ENCODE measurements at regions not wholly inside any gene's neighbourhood (a gene's known extent, or its start where the extent isn't known, plus 50 kb on each side); places are given as distances from the start of the nearest gene placed in this dataset.
"Not testable (repeated sequence)": the region's sequence is repeated elsewhere in the genome, so short reads cannot be mapped to it uniquely, and the experiment has no call there.

DNA sequence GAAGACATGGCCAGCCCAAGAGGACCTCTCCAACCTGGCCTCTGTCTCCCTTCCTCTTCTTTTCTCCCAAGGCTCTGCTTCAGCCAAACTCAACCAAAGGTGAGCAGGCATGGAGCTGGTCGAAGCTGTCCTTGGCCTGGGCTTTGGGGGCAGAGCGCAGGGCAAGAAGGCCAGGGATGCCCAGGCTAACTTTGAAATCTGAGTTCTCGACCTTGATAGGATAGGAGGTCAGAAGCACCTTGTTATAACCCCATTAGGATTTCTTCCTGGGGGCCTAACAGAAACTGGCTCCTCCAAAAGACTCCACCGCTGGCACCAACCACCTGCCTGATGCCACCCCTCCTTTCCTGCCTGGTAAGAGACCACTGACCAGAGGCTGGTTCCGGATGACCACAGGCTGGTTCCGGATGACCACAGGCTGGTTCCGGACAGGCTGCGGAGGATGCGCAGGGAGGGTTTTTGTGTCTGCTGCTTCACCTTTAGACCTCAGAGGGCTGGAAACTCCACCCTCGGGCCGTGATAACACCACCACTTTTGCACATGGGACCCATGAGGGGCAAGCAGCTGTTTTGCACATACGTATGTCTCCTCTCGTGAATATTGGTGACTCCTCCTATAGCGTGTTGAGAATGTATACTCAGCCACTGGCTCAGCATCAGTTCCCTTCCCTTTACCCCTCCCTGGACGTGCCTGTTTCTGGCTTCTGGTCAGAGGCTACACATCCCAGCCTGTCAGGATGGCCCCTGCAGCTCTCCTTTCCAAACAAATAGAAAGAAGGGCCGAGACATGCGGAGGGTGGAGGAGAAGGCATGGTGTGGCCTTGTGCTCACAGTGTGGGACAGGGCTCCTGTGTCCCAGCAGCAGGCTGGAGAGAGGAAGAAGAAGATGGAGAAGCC is 140.1 kb downstream of the DNAJB6 start:
- peaks cover 6% of the 10 kb centered on the region for H3K9me3 Mint-ChIP-seq
- no peak overlapping the region for H3K27ac Mint-ChIP-seq
- DNase-seq (ENCODE audit: low spot score) (no peak), ATAC-seq (no peak)
- H3K4me3 Mint-ChIP-seq, result no peak overlapping the region
- peaks cover 2 to 8% of the 10 kb centered on the region in 2 donors for H3K4me1 Mint-ChIP-seq (ENCODE audit: low read depth in 2 of 2)
- peaks cover 8 to 15% of the 10 kb centered on the region in 2 donors for H3K27me3 Mint-ChIP-seq
- H3K36me3 Mint-ChIP-seq, result peaks cover 15% of the 10 kb centered on the region

DNA sequence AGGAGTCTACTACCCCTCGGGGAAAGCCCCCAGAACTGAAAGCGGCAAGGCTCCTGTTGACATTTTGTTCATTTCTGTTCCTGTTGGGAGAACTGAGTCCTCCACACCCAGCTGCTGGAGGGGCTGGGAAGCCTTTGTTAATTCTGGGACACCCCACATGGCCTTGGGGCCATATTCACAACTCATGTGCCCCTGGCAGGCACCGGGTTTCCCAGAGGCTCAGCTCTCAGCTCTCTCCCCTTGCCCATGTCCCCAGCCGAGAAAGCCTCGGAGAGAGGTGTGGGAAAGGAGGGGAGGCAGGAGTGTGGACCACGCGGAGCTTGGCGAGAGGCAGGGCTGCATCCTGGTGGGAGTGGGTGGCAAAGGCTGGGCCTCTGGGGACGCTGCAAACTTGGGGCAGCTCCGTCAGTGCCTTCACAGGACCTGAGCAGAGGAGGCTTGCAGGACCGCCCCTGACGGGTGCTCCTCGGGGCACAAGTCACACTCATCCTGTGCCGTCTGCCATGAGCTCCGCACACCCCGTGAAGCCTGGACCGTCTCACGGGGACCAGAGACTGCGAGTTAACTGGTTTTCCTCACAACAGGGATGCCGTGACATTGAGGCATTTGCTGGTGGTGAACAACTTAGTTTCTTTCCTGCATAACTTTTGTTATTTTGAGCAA is 140.9 kb downstream of the DNAJB6 start:
- no peak overlapping the region for H3K27ac Mint-ChIP-seq
- H3K9me3 Mint-ChIP-seq, result peaks cover 6% of the 10 kb centered on the region
- DNase-seq (ENCODE audit: low spot score) (no peak), ATAC-seq (peak in 1 of 2 donors; percentile 48)
- peaks cover 14% of the 10 kb centered on the region for H3K36me3 Mint-ChIP-seq
- H3K4me1 Mint-ChIP-seq (ENCODE audit: low read depth in 2 of 2), result peaks cover 0 to 8% of the 10 kb centered on the region in 2 donors
- H3K27me3 Mint-ChIP-seq, result peaks cover 7 to 15% of the 10 kb centered on the region in 2 donors
- no peak overlapping the region for H3K4me3 Mint-ChIP-seq

DNA sequence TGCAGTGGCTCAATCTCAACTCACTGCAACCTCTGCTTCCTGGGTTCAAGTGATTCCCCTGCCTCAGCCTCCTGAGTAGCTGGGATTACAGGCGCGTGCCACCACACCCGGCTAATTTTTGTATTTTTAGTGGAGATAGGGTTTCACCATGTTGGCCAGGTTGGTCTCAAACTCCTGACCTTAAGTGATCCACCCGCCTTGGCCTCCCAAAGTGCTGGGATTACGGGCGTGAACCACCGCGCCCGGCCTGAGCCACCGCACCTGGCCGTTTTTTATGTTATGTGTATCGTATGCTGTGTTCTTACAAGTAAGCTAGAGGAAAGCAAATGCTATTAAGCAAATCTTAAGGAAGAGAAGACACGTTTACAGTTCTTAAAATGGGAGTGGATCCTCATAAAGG is 141.8 kb downstream of the DNAJB6 start:
- not testable (repeated sequence) for ATAC-seq; H3K9me3 Mint-ChIP-seq; H3K27ac Mint-ChIP-seq; H3K36me3 Mint-ChIP-seq; H3K4me1 Mint-ChIP-seq (ENCODE audit: low read depth in 2 of 2); DNase-seq (ENCODE audit: low spot score); H3K4me3 Mint-ChIP-seq
- peaks cover 7 to 15% of the 10 kb centered on the region in 2 donors for H3K27me3 Mint-ChIP-seq

DNA sequence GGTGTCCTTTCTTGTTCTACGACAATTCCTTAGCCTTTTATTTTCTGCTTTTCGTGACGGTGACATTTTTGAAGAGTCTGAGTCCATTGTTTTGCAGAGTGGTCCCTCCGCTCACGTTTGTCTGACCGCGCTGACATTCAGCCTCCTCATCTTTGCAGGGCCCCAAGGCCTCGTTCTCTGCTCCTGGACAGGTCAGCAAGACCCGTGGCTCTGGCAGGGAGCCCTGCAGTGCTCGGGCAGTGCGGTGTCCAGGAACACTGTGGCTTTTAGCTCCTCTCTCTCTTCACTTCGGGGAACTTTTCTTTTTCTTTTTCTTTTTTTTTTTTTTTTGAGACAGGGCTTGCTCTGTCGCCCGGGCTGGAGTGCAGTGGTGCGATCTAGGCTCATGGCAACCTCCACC is 142.5 kb downstream of the DNAJB6 start:
- DNase-seq (ENCODE audit: low spot score) (no peak), ATAC-seq (no peak)
- peaks cover 7 to 16% of the 10 kb centered on the region in 2 donors for H3K27me3 Mint-ChIP-seq
- no peak overlapping the region for H3K27ac Mint-ChIP-seq
- no peaks in the 10 kb centered on the region for H3K9me3 Mint-ChIP-seq
- H3K4me1 Mint-ChIP-seq (ENCODE audit: low read depth in 2 of 2), result peaks cover 0 to 8% of the 10 kb centered on the region in 2 donors
- H3K4me3 Mint-ChIP-seq, result no peak overlapping the region
- H3K36me3 Mint-ChIP-seq, result no peaks in the 10 kb centered on the region

DNA sequence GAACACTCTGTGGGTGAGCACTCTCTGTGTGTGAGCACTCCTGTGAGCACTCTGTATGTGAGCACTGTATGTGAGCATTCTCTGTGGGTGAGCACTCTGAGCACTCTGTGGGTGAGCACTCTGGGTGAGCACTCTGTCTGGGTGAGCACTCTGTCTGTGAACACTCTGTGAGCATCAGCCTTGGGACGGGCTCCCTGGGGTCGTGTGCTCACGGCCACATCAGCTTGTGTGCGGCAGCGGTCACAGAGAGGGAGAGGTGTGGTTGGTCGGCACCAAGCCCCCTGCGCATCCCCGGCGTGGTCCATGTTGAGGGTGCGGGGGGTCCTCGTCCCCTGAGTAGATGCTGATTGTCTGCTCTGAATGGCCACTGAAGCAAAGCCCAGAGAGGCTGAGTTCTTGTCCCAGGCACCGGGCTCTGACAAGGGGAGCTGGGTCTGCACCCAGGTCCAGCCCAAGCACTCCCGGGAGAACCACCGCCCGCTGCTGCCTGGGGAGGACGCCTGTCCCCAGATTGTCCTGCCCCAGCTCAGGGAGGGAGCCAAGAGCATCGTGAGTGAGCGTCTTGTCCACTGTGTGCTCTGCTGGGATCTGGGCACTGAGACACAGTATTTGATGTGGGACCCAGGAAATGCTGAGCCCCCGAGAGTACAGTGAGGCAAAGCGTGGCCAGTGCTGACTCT is 143.7 kb downstream of the DNAJB6 start:
- Mint-ChIP-seq H3K27me3 (peaks cover 10 to 27% of the 10 kb centered on the region in 2 donors), H3K4me3 (no peak overlapping the region), H3K36me3 (no peaks in the 10 kb centered on the region), H3K9me3 (no peaks in the 10 kb centered on the region), H3K4me1 (ENCODE audit: low read depth in 2 of 2) (peaks cover 0 to 8% of the 10 kb centered on the region in 2 donors), H3K27ac (no peak overlapping the region)
- DNase-seq (ENCODE audit: low spot score) (no peak), ATAC-seq (no peak)

DNA sequence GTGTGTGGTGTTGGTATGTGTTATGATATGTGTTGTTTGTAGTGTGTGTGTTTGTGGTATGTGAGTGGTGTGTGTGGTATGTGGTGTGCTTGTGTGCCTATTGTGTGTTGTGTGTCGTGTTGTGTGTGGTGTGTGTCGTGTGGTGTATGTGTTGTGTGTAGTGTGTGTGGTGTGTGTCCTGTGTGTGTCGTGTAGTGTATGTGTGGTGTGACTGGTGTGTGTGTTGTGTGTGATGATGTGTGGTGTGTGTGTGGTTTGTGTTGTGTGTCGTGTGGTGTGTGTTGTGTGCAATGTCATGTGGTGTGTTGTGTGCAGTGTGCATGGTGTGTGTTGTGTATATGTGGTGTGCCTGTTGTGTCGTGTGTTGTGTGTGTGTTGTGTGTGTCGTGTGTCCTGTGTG is 144.6 kb downstream of the DNAJB6 start:
- no peak overlapping the region for H3K27ac Mint-ChIP-seq
- H3K9me3 Mint-ChIP-seq, result no peaks in the 10 kb centered on the region
- ATAC-seq, result no peak
- H3K4me3 Mint-ChIP-seq, result no peak overlapping the region
- H3K4me1 Mint-ChIP-seq (ENCODE audit: low read depth in 2 of 2), result peaks cover 0 to 8% of the 10 kb centered on the region in 2 donors
- no peak for DNase-seq (ENCODE audit: low spot score)
- peaks cover 3 to 33% of the 10 kb centered on the region in 2 donors for H3K27me3 Mint-ChIP-seq
- no peaks in the 10 kb centered on the region for H3K36me3 Mint-ChIP-seq

DNA sequence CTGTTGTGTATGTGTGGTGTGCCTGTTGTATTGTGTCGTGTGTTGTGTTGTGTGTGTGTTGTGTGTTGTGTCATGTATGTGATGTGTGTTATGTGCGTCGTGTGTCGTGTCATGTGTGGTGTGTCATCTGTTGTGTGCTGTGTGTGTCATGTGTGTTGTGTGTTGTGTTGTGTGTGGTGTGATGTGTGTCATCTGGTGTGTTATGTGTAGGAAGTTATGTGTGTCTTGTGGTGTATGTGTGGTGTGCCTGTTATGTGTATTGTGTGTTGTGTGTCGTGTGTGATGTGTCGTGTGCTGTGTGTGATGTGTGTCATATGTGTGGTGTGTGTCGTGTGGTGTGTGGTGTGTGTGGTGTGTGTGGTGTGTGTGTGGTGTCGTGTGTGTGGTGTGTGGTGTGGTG is 145.2 kb downstream of the DNAJB6 start:
- Mint-ChIP-seq H3K27ac (no peak overlapping the region), H3K9me3 (no peaks in the 10 kb centered on the region), H3K27me3 (peaks cover 9 to 40% of the 10 kb centered on the region in 2 donors), H3K4me1 (ENCODE audit: low read depth in 2 of 2) (peaks cover under 1 to 8% of the 10 kb centered on the region in 2 donors), H3K4me3 (no peak overlapping the region), H3K36me3 (no peaks in the 10 kb centered on the region)
- no peak for ATAC-seq
- no peak for DNase-seq (ENCODE audit: low spot score)

DNA sequence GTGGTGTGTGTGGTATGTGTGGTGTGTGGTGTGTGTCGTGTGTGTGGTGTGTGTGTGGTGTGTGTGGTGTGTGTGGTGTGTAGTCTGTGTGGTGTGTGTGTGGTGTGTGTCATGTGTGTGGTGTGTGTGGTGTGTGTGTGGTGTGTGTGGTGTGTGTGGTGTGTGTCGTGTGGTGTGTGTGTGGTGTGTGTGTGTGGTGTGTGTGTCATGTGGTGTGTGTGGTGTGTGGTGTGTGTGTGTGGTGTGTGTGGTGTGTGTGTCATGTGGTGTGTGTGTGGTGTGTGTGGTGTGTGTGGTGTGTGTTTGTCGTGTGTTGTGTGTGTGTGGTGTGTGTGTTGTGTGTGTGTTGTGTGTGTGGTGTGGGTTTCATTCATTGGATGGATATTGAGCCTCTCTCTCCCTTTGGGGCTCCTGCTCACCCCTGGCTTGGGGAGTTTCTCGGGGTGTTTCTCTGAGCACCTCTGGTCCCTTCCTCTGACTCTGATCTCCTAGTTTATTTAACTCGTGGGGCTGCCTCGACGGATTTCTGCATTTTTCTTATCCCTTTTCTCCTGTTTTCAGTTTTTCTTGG is 145.8 kb downstream of the DNAJB6 start:
- Mint-ChIP-seq H3K4me1 (ENCODE audit: low read depth in 2 of 2) (peaks cover 5 to 8% of the 10 kb centered on the region in 2 donors), H3K27ac (no peak overlapping the region), H3K36me3 (no peaks in the 10 kb centered on the region), H3K4me3 (no peak overlapping the region), H3K27me3 (peaks cover 14 to 46% of the 10 kb centered on the region in 2 donors), H3K9me3 (no peaks in the 10 kb centered on the region)
- ATAC-seq (no peak), DNase-seq (ENCODE audit: low spot score) (no peak)

DNA sequence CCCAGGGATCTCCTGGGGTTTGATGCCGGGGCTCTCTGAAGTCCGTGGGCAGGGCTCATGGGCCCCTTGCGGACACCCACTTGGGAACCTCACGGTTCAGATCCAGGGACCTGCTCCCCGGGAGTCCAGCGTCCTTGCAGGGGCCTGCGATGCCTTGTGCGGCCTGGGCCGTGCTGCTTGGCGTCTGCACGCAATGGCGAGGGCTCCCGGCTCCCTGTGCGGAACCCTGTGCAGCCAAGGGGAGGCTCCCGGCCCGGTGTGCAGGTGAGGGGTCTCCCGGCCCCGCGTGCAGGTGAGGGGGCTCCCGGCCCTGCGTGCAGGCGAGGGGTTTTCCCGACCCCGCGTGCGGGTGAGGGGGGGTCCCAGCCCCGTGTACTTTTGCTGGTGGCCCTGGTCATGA is 146.7 kb downstream of the DNAJB6 start:
- ATAC-seq (no peak), DNase-seq (ENCODE audit: low spot score) (no peak)
- Mint-ChIP-seq H3K9me3 (no peaks in the 10 kb centered on the region), H3K4me3 (no peak overlapping the region), H3K27ac (no peak overlapping the region), H3K36me3 (no peaks in the 10 kb centered on the region), H3K4me1 (ENCODE audit: low read depth in 2 of 2) (peaks cover 1 to 5% of the 10 kb centered on the region in 2 donors), H3K27me3 (peaks cover 15 to 40% of the 10 kb centered on the region in 2 donors)

DNA sequence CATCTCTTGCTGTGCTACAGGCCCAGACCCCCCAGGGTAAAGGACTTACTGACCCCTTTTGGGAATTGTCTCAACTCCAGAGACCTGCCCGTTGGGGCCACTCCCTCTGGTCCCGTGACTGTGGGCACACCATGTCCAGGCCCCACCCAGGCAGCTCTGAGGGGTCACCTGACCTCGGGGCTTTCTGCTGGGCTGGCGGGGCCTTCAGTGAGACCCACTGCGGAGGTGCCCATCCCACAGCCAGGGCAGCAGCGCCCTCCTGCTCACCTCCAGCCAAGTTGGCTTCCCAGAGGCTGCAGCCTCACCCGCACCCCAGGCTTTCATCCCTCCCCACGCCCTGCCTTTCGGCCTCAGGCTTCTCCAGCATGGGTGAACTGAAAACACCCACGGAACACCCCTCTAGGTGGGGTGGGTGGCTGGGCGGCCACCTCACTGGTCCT is 147.2 kb downstream of the DNAJB6 start:
- Mint-ChIP-seq H3K9me3 (no peaks in the 10 kb centered on the region), H3K27ac (no peak overlapping the region), H3K27me3 (peaks cover 15 to 35% of the 10 kb centered on the region in 2 donors), H3K36me3 (no peaks in the 10 kb centered on the region), H3K4me3 (no peak overlapping the region), H3K4me1 (ENCODE audit: low read depth in 2 of 2) (peaks cover 0 to 5% of the 10 kb centered on the region in 2 donors)
- no peak for DNase-seq (ENCODE audit: low spot score)
- no peak for ATAC-seq

DNA sequence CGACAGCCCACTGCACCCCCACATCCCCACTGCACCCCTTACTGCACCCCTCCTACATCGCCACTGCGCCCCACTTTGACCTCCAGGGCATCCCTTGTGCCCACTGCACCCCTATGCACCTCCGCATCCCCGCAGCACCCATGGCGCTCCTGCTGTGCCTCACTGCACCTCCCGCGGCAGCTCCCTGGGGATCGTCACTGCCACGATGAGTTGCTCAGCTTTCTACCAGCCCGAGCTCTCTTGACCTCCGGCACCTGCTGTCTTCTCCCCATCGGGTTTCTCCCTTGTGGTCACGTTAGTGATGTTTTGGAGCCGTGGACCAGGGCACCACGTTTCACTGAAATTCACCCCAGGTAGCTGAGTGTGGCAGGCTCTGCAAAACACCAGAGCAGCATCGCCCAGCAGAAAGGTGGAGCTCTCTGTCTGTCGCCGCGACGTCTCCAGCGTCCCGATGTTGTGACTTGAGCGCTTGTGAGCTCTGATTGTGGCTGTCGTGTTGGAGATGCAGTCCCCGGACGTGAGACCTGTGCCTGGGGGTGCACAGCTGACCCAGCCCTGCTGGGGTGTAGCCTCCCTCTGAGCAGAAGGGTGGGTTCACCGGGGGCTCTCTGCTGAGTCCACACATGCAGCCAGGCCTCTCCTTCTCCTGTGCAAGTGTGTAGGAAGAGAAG is 147.7 kb downstream of the DNAJB6 start:
- H3K4me3 Mint-ChIP-seq, result no peak overlapping the region
- H3K4me1 Mint-ChIP-seq (ENCODE audit: low read depth in 2 of 2), result peaks cover 0 to 5% of the 10 kb centered on the region in 2 donors
- DNase-seq (ENCODE audit: low spot score) (no peak), ATAC-seq (no peak)
- H3K36me3 Mint-ChIP-seq, result no peaks in the 10 kb centered on the region
- H3K27me3 Mint-ChIP-seq, result peaks cover 15 to 30% of the 10 kb centered on the region in 2 donors
- H3K27ac Mint-ChIP-seq, result no peak overlapping the region
- no peaks in the 10 kb centered on the region for H3K9me3 Mint-ChIP-seq

DNA sequence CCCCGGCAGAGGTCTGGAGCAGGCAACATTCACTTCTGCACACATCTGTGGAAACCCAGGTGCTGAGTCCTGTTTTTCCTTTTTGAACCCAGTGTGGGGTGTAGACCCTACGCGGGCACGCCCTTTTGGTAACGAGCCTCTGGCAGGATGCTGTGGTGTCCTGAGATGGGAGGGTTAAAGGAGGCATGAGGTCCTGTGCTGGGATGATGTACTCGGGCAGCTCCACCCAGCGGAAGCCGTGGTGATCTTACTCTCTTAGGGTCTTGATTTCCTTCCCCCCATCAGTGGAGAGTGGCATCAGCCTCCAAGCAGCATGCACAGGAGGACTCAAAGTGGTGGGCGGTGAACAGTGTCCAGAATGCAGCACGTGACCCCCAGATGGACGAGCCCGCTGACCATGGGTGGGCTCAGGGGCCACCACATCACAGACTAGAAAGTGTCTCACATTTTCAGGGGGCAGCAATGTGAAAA is 148.6 kb downstream of the DNAJB6 start:
- no peaks in the 10 kb centered on the region for H3K36me3 Mint-ChIP-seq
- H3K9me3 Mint-ChIP-seq, result no peaks in the 10 kb centered on the region
- peaks cover 15 to 30% of the 10 kb centered on the region in 2 donors for H3K27me3 Mint-ChIP-seq
- DNase-seq (ENCODE audit: low spot score), result no peak
- no peak overlapping the region for H3K27ac Mint-ChIP-seq
- no peak for ATAC-seq
- H3K4me1 Mint-ChIP-seq (ENCODE audit: low read depth in 2 of 2), result peaks cover 3 to 7% of the 10 kb centered on the region in 2 donors
- H3K4me3 Mint-ChIP-seq, result no peak overlapping the region
